ENCODE measurements at regions not wholly inside any gene's neighbourhood (a gene's known extent, or its start where the extent isn't known, plus 50 kb on each side); places are given as distances from the start of the nearest gene placed in this dataset.

DNA sequence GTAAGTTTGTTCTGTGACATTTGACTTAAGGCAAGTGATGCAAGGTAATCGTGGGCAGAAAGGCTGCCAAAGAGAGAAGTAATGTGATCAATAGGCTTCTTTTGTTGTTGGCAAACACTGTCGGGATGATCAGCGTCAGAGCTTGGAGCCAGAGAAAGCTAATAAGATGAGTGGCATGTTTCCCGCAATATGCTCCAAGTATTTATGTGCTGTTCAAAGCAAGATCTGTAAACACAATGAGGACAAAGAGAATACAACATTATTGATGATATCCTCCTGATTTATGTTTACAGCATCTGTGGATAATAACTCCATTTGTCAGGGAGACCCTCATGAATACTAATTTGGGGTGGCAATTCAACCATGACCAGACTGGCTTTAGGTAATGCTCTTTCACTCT is 603.3 kb downstream of the TDRD15 start:
- no peaks in the 10 kb centered on the region for H3K27me3 ChIP-seq
- H3K4me1 ChIP-seq, result no peaks in the 10 kb centered on the region; the same call in 1 of the 2 replicates
- H3K9me3 ChIP-seq, result no peaks in the 10 kb centered on the region
- TF ChIP-seq CTCF (IDR thresholded peaks at IDR 0.05; ENCODE audit: low read depth, low read length), result no peak
- no peaks in the 10 kb centered on the region for H3K36me3 ChIP-seq
- no peak overlapping the region for H3K4me3 ChIP-seq (ENCODE audit: low read depth, low read length)
- DNase-seq, result no peak

DNA sequence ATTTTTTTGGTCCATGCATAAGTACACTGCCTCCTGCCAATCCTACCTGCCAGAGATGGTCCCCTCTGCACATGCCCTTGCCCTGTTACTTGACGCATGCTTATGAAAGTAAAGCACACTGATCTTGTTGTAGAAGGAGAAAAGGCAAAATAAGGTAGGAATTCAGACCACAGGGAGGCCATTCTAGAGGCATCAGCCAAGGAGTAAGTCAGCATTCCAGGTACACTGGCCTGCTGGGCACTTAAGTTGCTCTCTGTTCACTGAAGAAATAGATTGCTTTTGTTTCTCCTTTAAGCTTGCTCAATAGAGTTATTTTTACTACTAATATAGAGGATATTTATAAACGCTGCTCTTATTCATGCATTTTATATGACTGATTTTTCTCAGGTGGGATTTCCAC is 604.4 kb downstream of the TDRD15 start:
- no peaks in the 10 kb centered on the region for H3K27me3 ChIP-seq
- TF ChIP-seq CTCF (IDR thresholded peaks at IDR 0.05; ENCODE audit: low read depth, low read length), result no peak
- DNase-seq, result no peak
- no peaks in the 10 kb centered on the region for H3K9me3 ChIP-seq
- H3K4me1 ChIP-seq, result no peaks in the 10 kb centered on the region; the same call in 1 of the 2 replicates
- no peak overlapping the region for H3K4me3 ChIP-seq (ENCODE audit: low read depth, low read length)
- H3K36me3 ChIP-seq, result no peaks in the 10 kb centered on the region

DNA sequence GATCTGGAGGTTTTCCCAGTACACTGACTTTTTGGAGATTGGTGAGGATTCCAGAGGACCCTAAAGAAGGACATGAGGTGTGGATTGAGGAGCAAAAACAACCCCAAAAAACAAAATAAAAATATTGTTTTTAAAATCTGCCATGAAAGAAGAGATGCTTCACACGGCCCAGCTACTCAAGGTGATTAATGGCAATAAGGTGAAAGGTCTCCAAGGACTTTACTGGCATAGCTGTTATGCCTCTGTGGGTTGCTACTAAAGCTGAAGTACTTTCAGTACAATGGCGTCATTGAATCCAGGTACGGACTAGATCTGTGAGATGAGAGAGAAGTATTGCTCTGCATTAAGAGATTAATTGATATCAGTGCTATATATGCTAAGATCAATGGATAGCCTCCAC is 606.4 kb downstream of the TDRD15 start:
- Histone ChIP-seq H3K4me1 (no peaks in the 10 kb centered on the region), H3K9me3 (no peaks in the 10 kb centered on the region), H3K27me3 (no peaks in the 10 kb centered on the region), H3K4me3 (ENCODE audit: low read depth, low read length) (no peak overlapping the region), H3K36me3 (no peaks in the 10 kb centered on the region)
- no peak for TF ChIP-seq CTCF (IDR thresholded peaks at IDR 0.05; ENCODE audit: low read depth, low read length)
- DNase-seq, result no peak

GRCh38 chr2:21740484-21740883 is 616.7 kb downstream of the TDRD15 start:
- H3K27me3 ChIP-seq, result no peaks in the 10 kb centered on the region
- H3K9me3 ChIP-seq, result no peaks in the 10 kb centered on the region
- no peaks in the 10 kb centered on the region for H3K36me3 ChIP-seq
- H3K4me3 ChIP-seq (ENCODE audit: low read depth, low read length), result no peak overlapping the region
- H3K4me1 ChIP-seq, result no peaks in the 10 kb centered on the region
- no peak for TF ChIP-seq CTCF (IDR thresholded peaks at IDR 0.05; ENCODE audit: low read depth, low read length)
- peak; percentile 16 for DNase-seq

DNA sequence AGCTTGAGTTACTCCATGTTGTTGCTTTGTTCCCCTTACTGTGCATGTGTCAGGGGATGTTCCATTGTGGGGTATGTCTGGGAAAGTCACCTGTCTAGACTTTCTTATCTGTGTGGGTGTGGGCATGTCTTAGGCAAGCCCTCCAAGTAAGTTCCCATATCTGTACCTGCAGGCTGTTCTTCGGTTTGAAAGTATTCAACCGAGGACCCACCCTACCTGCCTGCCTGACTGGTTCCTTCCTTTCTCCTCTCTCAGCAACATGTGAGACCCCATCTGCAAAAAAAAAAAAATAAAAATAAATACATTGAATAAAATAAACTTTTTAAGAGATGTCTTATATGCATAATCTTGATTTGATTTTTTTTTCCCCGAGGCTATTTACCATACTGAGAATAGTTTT is 622.7 kb downstream of the TDRD15 start:
- peaks cover 4% of the 10 kb centered on the region; the same call in 1 of the 2 replicates for H3K9me3 ChIP-seq
- TF ChIP-seq CTCF (IDR thresholded peaks at IDR 0.05; ENCODE audit: low read depth, low read length), result no peak
- no peaks in the 10 kb centered on the region for H3K4me1 ChIP-seq
- H3K36me3 ChIP-seq, result no peaks in the 10 kb centered on the region
- DNase-seq, result no peak
- no peak overlapping the region for H3K4me3 ChIP-seq (ENCODE audit: low read depth, low read length)
- H3K27me3 ChIP-seq, result no peaks in the 10 kb centered on the region

DNA sequence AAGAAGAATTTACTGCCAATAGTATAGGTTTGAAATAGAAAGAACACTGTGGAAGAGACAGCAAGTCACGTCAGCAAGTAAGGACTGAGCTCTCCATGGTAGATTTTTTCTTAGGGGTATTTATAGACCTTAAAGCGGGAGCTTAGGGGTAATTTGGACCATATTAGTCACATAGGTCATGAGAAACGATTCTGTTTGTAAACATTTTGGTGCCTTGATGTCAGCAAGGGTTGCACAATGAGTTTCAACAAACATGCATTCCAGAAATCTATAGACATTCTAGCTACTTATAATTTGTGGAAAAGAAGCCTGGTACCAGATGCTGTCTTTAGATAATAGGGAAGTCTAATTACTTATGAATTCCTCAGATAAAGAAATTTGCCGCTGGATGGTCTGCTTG is 624.7 kb downstream of the TDRD15 start:
- peaks cover 4% of the 10 kb centered on the region; the same call in 1 of the 2 replicates for H3K9me3 ChIP-seq
- no peak for TF ChIP-seq CTCF (IDR thresholded peaks at IDR 0.05; ENCODE audit: low read depth, low read length)
- DNase-seq, result no peak
- H3K36me3 ChIP-seq, result no peaks in the 10 kb centered on the region
- no peak overlapping the region for H3K4me3 ChIP-seq (ENCODE audit: low read depth, low read length)
- H3K27me3 ChIP-seq, result no peaks in the 10 kb centered on the region
- no peaks in the 10 kb centered on the region for H3K4me1 ChIP-seq

All from BE2C (cell line).